HPDE6-E6E7 (cell line): ENCODE measurements at regions not wholly inside any gene's neighbourhood (a gene's known extent, or its start where the extent isn't known, plus 50 kb on each side); places are given as distances from the start of the nearest gene placed in this dataset.
A peak's percentile ranks its signal among the peaks of the same experiment; 100 is the strongest.
"Not testable (repeated sequence)": the region's sequence is repeated elsewhere in the genome, so short reads cannot be mapped to it uniquely, and the experiment has no call there.

ENCODE experiments used
- DNase-seq: peaks from one replicate; pipeline ENCODE4 v3.0.0; 2011; ENCODE audit warnings: missing footprints; ENCODE audit errors: extremely low spot score

GRCh38 chr10:90245623-90246022 is 544.2 kb downstream of the KIF20B start:
- no peak for DNase-seq

GRCh38 chr10:90250784-90251183 is 549.4 kb downstream of the KIF20B start:
- DNase-seq: not testable (repeated sequence)

GRCh38 chr10:90269699-90270098 is 568.3 kb downstream of the KIF20B start:
- no peak for DNase-seq

GRCh38 chr10:90274721-90275468 is 573.5 kb downstream of the KIF20B start:
- DNase-seq: no peak

GRCh38 chr10:90276894-90277475 is 575.6 kb downstream of the KIF20B start:
- DNase-seq: no peak

GRCh38 chr10:90286406-90286805 is 571.4 kb downstream of the HTR7 start:
- no peak for DNase-seq

GRCh38 chr10:90286941-90287340 is 570.9 kb downstream of the HTR7 start:
- DNase-seq: no peak

- DNase-seq: no peak
Observed at GRCh38 chr10:90288391-90288933, 569.4 kb downstream of the HTR7 start.

- DNase-seq: no peak
Observed at GRCh38 chr10:90289037-90289436, 568.8 kb downstream of the HTR7 start.

GRCh38 chr10:90293616-90294015 is 564.2 kb downstream of the HTR7 start:
- no peak for DNase-seq

GRCh38 chr10:90294821-90295540 is 562.9 kb downstream of the HTR7 start:
- not testable (repeated sequence) for DNase-seq

- not testable (repeated sequence) for DNase-seq
Observed at GRCh38 chr10:90302031-90302430, 555.8 kb downstream of the HTR7 start.

GRCh38 chr10:90302758-90303481 is 554.9 kb downstream of the HTR7 start:
- no peak for DNase-seq

GRCh38 chr10:90304533-90304932 is 553.3 kb downstream of the HTR7 start:
- no peak for DNase-seq

- no peak for DNase-seq
Observed at GRCh38 chr10:90306187-90306586, 551.7 kb downstream of the HTR7 start.

- DNase-seq: no peak
Observed at GRCh38 chr10:90308223-90308622, 549.6 kb downstream of the HTR7 start.

- DNase-seq: peak; percentile 17
Observed at GRCh38 chr10:90313576-90314325, 544.1 kb downstream of the HTR7 start.

GRCh38 chr10:90314718-90315117 is 543.1 kb downstream of the HTR7 start:
- DNase-seq: no peak

- no peak for DNase-seq
Observed at GRCh38 chr10:90317172-90317571, 540.7 kb downstream of the HTR7 start.

GRCh38 chr10:90318659-90319058 is 539.2 kb downstream of the HTR7 start:
- no peak for DNase-seq
